Transverse colon (tissue), 4 donors: ENCODE measurements at regions not wholly inside any gene's neighbourhood (a gene's known extent, or its start where the extent isn't known, plus 50 kb on each side); places are given as distances from the start of the nearest gene placed in this dataset.
A peak's percentile ranks its signal among the peaks of the same experiment; 100 is the strongest.

Source experiments
- DNase-seq: peaks from one replicate; pipeline ENCODE4 v3.0.0-alpha.2; 2019
- H3K27ac ChIP-seq, 4 donors: fragments of 200-600 bp; sonication (generic); 2 replicates each; pipeline ENCODE4 v1.5.1; 2016 to 2018; ENCODE audit warnings: inconsistent platforms in 4 of 4
- H3K27me3 ChIP-seq: fragments of 200-600 bp; sonication (generic); 2 replicates; pipeline ENCODE4 v1.5.1; 2017; ENCODE audit warnings: inconsistent platforms
- H3K36me3 ChIP-seq, 4 donors: fragments of 200-600 bp; sonication (generic); 2 replicates each; pipeline ENCODE4 v1.5.1; 2017 to 2019; ENCODE audit warnings: inconsistent platforms in 4 of 4
- H3K4me1 ChIP-seq, 4 donors: fragments of 200-600 bp; sonication (generic); 2 replicates each; pipeline ENCODE4 v1.5.1; 2017 to 2020; ENCODE audit warnings: inconsistent platforms in 4 of 4
- H3K4me3 ChIP-seq, 4 donors: fragments of 200-600 bp; sonication (generic); 1 replicate in 1 of 4; 2 replicates in 3 of 4; pipeline versions ENCODE4 v1.5.1 to v1.6.1; 2017 to 2019; ENCODE audit warnings: inconsistent platforms in 4 of 4
- H3K9me3 ChIP-seq, 2 donors: fragments of 200-600 bp; sonication (generic); 2 replicates each; pipeline ENCODE4 v1.5.1; 2017 to 2019; ENCODE audit warnings: inconsistent platforms in 2 of 2
- CTCF ChIP-seq, 5 experiments: fragments of 200-600 bp in 3 of 5; fragments of 450-650 bp in 2 of 5; sonication (generic) in 3 of 5; IDR thresholded peaks; 1 replicate in 2 of 5; 2 replicates in 3 of 5; pipeline ENCODE4 v1.5.1; 2016 to 2017; ENCODE audit warnings: antibody characterized with exemption in 5 of 5, inconsistent platforms in 3 of 5, mild to moderate bottlenecking in 2 of 5, moderate library complexity in 1 of 5
- EP300 ChIP-seq: sonication (generic); formaldehyde crosslinking; IDR thresholded peaks from one replicate; pipeline ENCODE4 v1.6.1; 2017; ENCODE audit warnings: antibody characterized with exemption, low read depth
- POLR2A ChIP-seq: fragments of 450-650 bp; IDR thresholded peaks from one replicate; pipeline ENCODE4 v1.6.1; 2016; ENCODE audit warnings: antibody characterized with exemption, mild to moderate bottlenecking, moderate library complexity
- POLR2AphosphoS5 ChIP-seq, 3 donors: sonication (generic); formaldehyde crosslinking; IDR thresholded peaks; one replicate each; pipeline ENCODE4 v1.6.1; 2016; ENCODE audit warnings: antibody characterized with exemption in 3 of 3
- WGBS, 2 donors: methylation state at CpG; one replicate each; pipeline ENCODE4 v1.1.5; 2018; ENCODE audit warnings: low coverage in 1 of 2; 5-methylcytosine and 5-hydroxymethylcytosine counted together
- in situ Hi-C, 4 donors: fragments of 200-750 bp; cut with MboI; loops; one replicate each; pipeline versions ENCODE4 v1.15.0 to v1.15.1; 2017; ENCODE audit warnings: low sequenced_read_pairs in 3 of 4, low pct_ligation_motif_present in 1 of 4, low pct_unique_long_range_greater_than_20kb in 1 of 4
- intact Hi-C: fragments of 100-400 bp; cut with DNase I; formaldehyde crosslinking; loops from one replicate; pipeline ENCODE4 v1.15.1; 2023; ENCODE audit warnings: low total_unique reads

- H3K27ac ChIP-seq, result peak overlapping the region in 1 of 4 donors; percentile 17
- H3K4me3 ChIP-seq, result no peak overlapping the region
- in situ Hi-C loops (no loop called here), intact Hi-C loops (no loop called here)
- peaks cover 6 to 15% (median 10%) of the 10 kb centered on the region in 4 donors for H3K4me1 ChIP-seq
- WGBS, 2 donors, result 90 to 91% methylated on average over 6 to 7 of the region's 7 CpGs
- H3K27me3 ChIP-seq, result no peaks in the 10 kb centered on the region
- TF ChIP-seq POLR2A (no peak), CTCF (IDR thresholded peaks at IDR 0.05) (no peak), POLR2AphosphoS5 (IDR thresholded peaks at IDR 0.05) (no peak), EP300 (no peak)
- no peak for DNase-seq
- H3K9me3 ChIP-seq, result no peaks in the 10 kb centered on the region
- H3K36me3 ChIP-seq, result no peaks in the 10 kb centered on the region
Measured at GRCh38 chr10:78298835-78299234, 265.2 kb downstream of the RPS24 start.

- in situ Hi-C loops, result loop anchor here in 2 of 4 donors (10.0 kb wide), 2 partner anchors 255 to 895 kb away; no protein-coding TSS in a partner anchor
- TF ChIP-seq POLR2A, result no peak
- TF ChIP-seq CTCF (IDR thresholded peaks at IDR 0.05), result no peak
- no peak for TF ChIP-seq EP300
- no peak for TF ChIP-seq POLR2AphosphoS5 (IDR thresholded peaks at IDR 0.05)
- 68% methylated on average over 9 of the region's 9 CpGs; no CpG with 5 or more reads in 1 of the 2 donors for WGBS, 2 donors
- H3K27me3 ChIP-seq, result no peaks in the 10 kb centered on the region
- intact Hi-C loops, result loop anchor here (10.0 kb wide), 1 partner anchor 895 kb away; no protein-coding TSS in a partner anchor
- H3K36me3 ChIP-seq, result no peaks in the 10 kb centered on the region
- H3K9me3 ChIP-seq, result no peaks in the 10 kb centered on the region
- no peak overlapping the region for H3K4me3 ChIP-seq
- peak overlapping the region; percentile 30 to 42 (median 34) for H3K27ac ChIP-seq
- peak; percentile 28 for DNase-seq
- H3K4me1 ChIP-seq, result peaks cover 6 to 16% (median 10%) of the 10 kb centered on the region in 4 donors
Measured at GRCh38 chr10:78299851-78300468, 266.3 kb downstream of the RPS24 start.

- Histone ChIP-seq H3K4me1 (peaks cover 6 to 16% (median 10%) of the 10 kb centered on the region in 4 donors), H3K9me3 (no peaks in the 10 kb centered on the region), H3K36me3 (no peaks in the 10 kb centered on the region), H3K27ac (peak overlapping the region in 1 of 4 donors; percentile 42), H3K27me3 (no peaks in the 10 kb centered on the region), H3K4me3 (no peak overlapping the region)
- intact Hi-C loops (loop anchor here (10.0 kb wide), 1 partner anchor 894 kb away; no protein-coding TSS in a partner anchor), in situ Hi-C loops (loop anchor here in 2 of 4 donors (10.0 kb wide), 2 partner anchors 256 to 894 kb away; no protein-coding TSS in a partner anchor)
- 93 to 100% methylated on average over 1 to 2 of the region's 2 CpGs for WGBS, 2 donors
- no peak for DNase-seq
- TF ChIP-seq POLR2A (no peak), CTCF (IDR thresholded peaks at IDR 0.05) (no peak), EP300 (no peak), POLR2AphosphoS5 (IDR thresholded peaks at IDR 0.05) (no peak)
Measured at GRCh38 chr10:78300526-78300925, 266.9 kb downstream of the RPS24 start.

GRCh38 chr10:78301481-78301880 lies 267.8 kb downstream of the RPS24 start:
- TF ChIP-seq POLR2A (no peak), POLR2AphosphoS5 (IDR thresholded peaks at IDR 0.05) (no peak), CTCF (IDR thresholded peaks at IDR 0.05) (no peak), EP300 (no peak)
- Histone ChIP-seq H3K4me3 (no peak overlapping the region), H3K27ac (no peak overlapping the region), H3K4me1 (peaks cover 6 to 16% (median 10%) of the 10 kb centered on the region in 4 donors), H3K9me3 (no peaks in the 10 kb centered on the region), H3K36me3 (no peaks in the 10 kb centered on the region), H3K27me3 (no peaks in the 10 kb centered on the region)
- 79 to 92% methylated on average over 2 to 10 of the region's 10 CpGs for WGBS, 2 donors
- in situ Hi-C loops, result loop anchor here in 2 of 4 donors (10.0 kb wide), 2 partner anchors 257 to 893 kb away; no protein-coding TSS in a partner anchor
- no peak for DNase-seq
- intact Hi-C loops, result loop anchor here (10.0 kb wide), 1 partner anchor 893 kb away; no protein-coding TSS in a partner anchor
